IPS DF 19.7 (cell line): ENCODE measurements at regions not wholly inside any gene's neighbourhood (a gene's known extent, or its start where the extent isn't known, plus 50 kb on each side); places are given as distances from the start of the nearest gene placed in this dataset.
"Not testable (repeated sequence)": the region's sequence is repeated elsewhere in the genome, so short reads cannot be mapped to it uniquely, and the experiment has no call there.

Source experiments
- DNase-seq: peaks from one replicate; pipeline ENCODE4 v3.0.0-alpha.2; 2013; ENCODE audit warnings: low read depth, low spot score

GRCh38 chr2:36235426-36235825, 120.2 kb upstream of the CRIM1 start:
- peak; percentile 40 for DNase-seq

GRCh38 chr2:36223259-36223658, 132.3 kb upstream of the CRIM1 start:
- no peak for DNase-seq

- no peak for DNase-seq
Measured at GRCh38 chr2:36222485-36222884, 133.1 kb upstream of the CRIM1 start.

- peak; percentile 15 for DNase-seq
Measured at GRCh38 chr2:36214691-36215090, 140.9 kb upstream of the CRIM1 start.

GRCh38 chr2:36203366-36203765, 152.2 kb upstream of the CRIM1 start:
- DNase-seq, result no peak

- no peak for DNase-seq
Measured at GRCh38 chr2:36197181-36197971, 158.2 kb upstream of the CRIM1 start.

- DNase-seq, result no peak
Measured at GRCh38 chr2:36193680-36194079, 161.9 kb upstream of the CRIM1 start.

- DNase-seq, result no peak
Measured at GRCh38 chr2:36192983-36193382, 162.6 kb upstream of the CRIM1 start.

- DNase-seq, result no peak
Measured at GRCh38 chr2:36190097-36190496, 165.5 kb upstream of the CRIM1 start.

GRCh38 chr2:36185624-36186023, 170.0 kb upstream of the CRIM1 start:
- no peak for DNase-seq

- DNase-seq, result no peak
Measured at GRCh38 chr2:36184848-36185247, 170.7 kb upstream of the CRIM1 start.

GRCh38 chr2:36180789-36181482, 174.6 kb upstream of the CRIM1 start:
- not testable (repeated sequence) for DNase-seq

- DNase-seq, result not testable (repeated sequence)
Measured at GRCh38 chr2:36180293-36180692, 175.3 kb upstream of the CRIM1 start.

GRCh38 chr2:36179668-36180269, 175.8 kb upstream of the CRIM1 start:
- DNase-seq, result not testable (repeated sequence)

GRCh38 chr2:36178384-36178783, 177.2 kb upstream of the CRIM1 start:
- DNase-seq, result no peak

- DNase-seq, result no peak
Measured at GRCh38 chr2:36177282-36177681, 178.3 kb upstream of the CRIM1 start.

GRCh38 chr2:36174920-36175319, 180.7 kb upstream of the CRIM1 start:
- DNase-seq, result no peak

GRCh38 chr2:36173760-36174404, 181.7 kb upstream of the CRIM1 start:
- no peak for DNase-seq

GRCh38 chr2:36172824-36173223, 182.8 kb upstream of the CRIM1 start:
- no peak for DNase-seq

- no peak for DNase-seq
Measured at GRCh38 chr2:36170805-36171204, 184.8 kb upstream of the CRIM1 start.

GRCh38 chr2:36169843-36170242, 185.7 kb upstream of the CRIM1 start:
- DNase-seq, result no peak

- DNase-seq, result no peak
Measured at GRCh38 chr2:36168115-36168514, 187.5 kb upstream of the CRIM1 start.
